GM18870 (cell line): ENCODE measurements at regions not wholly inside any gene's neighbourhood (a gene's known extent, or its start where the extent isn't known, plus 50 kb on each side); places are given as distances from the start of the nearest gene placed in this dataset.
"Not testable (repeated sequence)": the region's sequence is repeated elsewhere in the genome, so short reads cannot be mapped to it uniquely, and the experiment has no call there.

Source experiments
- ATAC-seq: cut with Tn5 transposase; IDR thresholded peaks from one replicate; pipeline ENCODE4 v1.9.1; 2021; ENCODE audit warnings: moderate library complexity; ENCODE audit not compliant: unreplicated experiment

DNA sequence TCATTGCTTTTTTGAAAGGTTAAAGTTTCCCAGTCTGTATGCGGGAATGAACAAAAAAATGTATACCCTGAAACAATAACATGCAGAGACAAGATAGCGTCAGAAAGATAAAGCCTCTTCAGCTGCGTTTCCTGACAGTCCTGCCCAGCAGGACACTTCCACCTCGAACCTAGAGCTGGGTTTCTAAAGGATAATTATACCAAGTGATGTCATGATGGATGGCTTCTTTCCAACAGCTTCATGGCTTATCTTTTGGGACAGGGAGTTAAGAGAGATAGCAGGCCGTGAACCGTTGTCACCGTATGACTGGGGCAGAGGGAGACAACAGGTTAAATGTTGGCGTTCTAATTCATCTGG, 267.6 kb upstream of the SGK1 start:
- no peak for ATAC-seq

DNA sequence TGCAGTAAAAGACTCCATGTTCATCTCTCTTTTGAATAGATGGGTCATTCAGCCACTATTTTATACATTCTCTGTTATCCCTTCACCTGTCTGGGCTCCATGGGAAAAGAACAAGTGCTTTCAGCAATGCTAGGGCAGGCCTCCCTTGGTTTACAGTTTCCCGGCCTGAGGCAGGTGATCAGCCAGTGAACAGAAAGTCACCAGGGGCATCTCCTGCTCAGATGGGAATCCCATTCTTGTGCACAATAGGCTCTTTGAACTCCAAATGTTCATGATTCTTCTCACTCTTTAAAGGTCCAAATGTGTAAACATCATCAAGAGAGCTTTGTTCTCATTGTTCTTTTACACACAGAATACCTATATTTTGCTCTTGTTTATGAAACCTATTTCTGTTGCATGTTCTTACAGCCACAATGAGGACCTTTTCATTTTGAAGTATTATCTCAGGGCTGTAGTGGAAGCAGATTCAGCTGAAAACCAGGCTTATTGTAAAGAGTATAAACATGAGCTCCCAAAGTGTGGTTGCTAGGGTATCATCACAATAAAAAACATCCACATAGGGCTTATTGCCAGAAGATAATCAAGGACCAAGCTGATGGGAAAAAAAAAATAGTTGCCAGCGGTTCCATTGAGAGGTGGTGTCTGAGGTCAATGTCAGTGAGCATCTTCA, 267.1 kb upstream of the SGK1 start:
- ATAC-seq, result no peak

DNA sequence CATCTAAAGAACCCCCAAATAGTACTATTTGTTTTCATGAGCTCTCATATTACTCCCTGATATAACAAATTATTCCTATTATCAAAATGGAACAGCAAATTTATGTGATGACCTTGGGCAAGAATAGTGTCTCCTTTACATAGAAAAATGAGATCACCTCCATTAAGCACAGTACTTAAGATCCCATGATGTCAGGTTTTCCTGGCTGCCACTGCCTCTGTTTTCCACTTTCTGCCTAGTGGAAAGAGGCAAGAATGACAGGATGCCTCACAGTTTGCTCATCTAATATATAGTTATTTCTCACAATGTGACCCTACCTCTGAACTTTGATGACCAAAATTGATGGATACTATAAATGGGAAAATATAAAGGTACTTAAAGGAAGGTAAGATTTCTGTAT, 260.1 kb upstream of the SGK1 start:
- no peak for ATAC-seq

DNA sequence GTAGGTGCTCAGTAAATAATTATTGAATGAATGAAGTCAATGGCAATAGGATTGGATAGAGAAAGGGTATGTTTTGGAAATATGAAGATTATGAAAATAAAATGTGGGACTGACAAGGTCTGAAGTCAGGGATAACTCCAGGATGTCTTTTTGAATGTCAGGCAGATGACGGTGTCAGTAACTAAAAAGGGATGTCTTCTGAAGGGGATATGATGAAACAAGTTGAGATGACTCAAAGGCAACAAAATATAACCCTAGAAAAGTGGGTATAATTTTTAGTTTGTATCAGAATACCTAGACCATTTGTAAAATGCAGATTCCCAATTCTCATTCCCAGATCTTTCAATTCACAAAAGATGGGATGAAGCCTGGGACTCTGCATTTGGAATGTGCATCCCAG, 257.3 kb upstream of the SGK1 start:
- ATAC-seq, result no peak

DNA sequence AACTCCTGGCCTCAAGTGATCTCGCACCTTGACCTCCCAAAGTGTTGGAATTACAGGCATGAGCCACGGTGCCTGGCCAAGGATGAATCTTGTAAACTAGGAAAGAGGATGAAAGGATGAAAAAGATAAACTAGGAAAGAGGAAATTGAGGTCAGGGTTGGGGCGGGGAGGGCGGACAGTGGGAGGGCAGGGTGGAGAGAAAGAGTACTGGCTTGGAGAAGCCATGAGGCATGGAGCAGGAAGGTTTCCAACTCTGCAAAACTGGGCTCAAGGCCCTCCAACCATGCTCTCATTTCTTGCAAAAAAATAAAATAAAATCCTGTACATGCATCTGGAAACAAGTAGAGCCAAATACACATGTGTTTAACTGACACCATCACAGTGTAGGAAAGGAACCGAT, 256.6 kb upstream of the SGK1 start:
- ATAC-seq, result no peak

DNA sequence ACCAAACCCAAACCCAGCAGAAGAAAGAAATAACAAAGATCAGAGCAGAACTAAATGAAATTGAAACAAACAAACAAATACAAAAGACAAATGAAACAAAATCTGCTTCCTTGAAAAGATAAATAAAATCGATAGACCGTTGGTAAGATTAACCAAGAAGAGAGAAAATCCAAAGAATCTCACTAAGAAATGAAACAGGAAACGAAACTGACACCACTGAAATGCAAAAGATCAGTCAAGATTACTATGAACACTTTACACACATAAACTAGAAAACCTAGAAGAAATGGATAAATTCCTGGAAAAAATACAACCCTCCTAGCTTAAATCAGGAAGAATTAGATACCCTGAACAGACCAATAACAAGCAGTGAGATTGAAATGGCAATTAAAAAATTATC, 252.1 kb upstream of the SGK1 start:
- ATAC-seq, result not testable (repeated sequence)

DNA sequence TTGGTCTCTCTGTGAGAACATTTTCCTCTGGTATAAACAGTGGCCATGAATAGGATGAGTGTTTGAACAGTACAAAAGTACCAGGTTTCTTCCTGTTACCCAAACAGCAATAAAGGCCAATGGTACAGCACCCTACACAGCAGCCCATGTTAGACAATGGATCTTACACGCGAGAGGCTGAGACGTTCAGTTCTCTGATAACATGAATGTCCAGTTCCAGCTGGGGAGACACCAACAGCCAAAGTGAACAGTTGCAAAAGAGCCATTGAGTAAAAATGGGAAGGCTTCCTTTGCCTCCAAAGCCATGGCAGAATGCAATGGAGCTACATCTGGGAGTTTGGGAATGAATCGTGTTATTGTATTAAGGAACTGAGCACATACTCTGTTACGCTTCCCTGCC, 246.8 kb upstream of the SGK1 start:
- no peak for ATAC-seq

DNA sequence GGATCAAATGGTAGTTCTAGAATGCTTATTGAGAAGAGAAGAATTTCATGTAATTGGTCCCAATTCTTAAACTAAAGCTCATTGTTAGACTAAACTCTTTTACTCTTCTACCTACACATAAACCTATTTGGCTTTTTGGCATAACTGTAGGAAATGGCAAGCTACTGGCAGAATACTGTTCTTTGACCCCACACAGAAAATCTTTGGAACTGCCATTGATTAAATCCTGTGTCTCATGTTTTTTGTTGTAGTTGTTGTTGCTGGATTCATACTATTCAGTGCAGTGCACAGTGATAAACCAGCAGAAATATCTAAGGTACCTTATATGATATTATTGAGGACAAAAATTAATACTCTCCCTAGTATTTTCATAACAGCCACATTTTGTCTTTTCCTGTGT, 242.1 kb upstream of the SGK1 start:
- no peak for ATAC-seq

DNA sequence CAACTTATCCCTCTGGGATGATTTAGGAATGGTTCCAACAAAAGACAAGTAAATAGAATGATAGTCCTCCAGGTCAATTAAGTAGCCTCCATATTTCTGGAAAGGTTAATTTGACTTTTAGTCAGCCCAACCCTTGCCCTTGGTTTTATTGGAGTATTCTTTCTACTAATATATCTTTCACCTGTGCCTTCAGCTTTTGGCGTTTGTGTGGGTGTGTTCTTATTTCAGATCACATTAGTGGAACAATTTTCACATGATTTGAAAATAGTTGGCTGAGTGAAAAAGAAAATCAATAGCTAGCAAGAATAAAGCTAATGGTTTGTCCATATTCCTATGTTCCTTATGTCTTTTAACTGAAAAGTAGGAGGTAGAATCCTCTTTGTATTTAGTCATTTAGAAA, 239.6 kb upstream of the SGK1 start:
- ATAC-seq, result no peak

DNA sequence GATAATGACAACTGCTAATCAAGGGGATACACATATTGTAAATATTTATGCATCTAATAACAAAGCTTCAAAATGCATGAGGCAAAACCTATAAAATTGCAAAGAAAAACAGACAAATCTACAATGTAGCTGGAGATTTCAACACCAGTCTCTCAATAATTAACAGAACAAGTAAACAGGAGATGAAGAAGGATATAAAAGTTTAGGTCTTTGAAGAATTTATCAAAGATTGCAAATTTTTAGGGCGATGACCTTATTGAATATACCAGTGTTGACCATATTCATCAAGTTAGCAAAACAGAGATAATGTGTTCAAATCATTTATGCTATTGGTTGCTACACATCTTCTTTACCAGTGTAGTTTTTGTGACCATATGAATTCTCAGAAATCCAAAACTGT, 237.8 kb upstream of the SGK1 start:
- no peak for ATAC-seq

DNA sequence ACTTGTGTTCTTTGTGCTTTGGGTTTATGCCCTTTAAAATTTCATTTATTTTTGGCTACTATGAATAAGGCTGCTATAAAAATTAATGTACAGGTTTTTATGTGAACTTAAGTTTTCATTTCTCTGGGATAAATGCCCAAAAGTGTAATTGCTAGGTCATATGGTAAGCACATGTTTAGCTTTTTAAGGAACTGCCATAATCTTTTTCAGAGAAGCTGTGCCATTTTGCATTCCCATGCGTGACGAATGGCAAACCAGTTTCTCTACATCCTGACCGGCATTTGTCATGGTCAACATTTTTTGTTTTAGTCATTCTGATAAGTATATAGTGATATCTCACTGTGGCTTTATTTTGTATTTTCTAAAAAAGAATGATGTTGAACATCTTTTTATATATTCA, 236.0 kb upstream of the SGK1 start:
- no peak for ATAC-seq

DNA sequence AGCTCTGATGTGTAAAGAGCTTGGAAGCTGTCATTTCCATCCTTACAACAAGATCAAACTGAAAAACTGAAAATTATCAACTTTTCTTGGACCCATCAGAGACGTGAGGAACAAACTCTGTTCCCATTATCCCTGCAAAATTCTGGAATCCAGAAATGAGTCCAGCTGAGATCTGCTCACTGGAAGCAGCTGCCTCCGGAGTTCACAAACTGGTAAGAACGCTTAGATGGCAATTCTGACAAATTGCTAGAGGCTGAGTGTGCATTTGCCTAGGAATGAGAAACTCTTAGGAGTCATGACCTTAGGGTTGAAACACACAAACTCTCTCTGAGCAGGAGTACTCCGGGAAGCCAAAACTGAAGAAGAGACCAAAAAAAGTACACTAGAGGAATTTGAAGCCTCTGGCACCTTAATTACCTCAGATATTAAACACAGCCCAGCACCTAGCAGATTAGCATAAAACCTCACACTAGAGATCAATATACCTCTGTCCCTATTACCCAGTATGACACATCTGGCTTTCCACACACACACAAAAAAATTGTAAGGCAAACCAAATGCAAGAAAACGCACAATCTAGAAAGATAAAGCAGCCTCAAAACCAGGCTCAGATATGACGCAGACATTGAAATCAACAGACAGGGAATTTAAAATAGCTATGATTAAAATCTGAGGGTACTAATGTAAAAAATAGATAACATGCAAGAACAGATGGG, 233.5 kb upstream of the SGK1 start:
- ATAC-seq, result no peak

DNA sequence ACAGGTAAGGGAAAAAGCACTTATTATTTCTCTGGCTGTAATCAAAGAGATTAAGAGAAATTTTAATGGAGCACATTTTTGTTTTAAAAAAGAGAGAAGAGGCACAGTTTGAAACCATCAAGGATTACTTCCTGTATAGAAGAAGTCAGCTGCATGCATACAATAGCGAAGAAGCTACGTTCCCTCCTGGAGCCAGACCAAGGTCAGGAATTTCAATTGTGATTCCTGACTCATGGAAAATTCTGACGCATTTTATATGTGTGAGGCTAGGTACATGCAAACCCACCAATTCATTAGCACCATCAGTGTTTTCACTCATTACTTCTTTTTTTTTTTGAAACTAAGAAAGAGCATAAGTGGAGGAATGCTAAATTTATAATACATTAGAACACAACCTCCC, 232.7 kb upstream of the SGK1 start:
- no peak for ATAC-seq

DNA sequence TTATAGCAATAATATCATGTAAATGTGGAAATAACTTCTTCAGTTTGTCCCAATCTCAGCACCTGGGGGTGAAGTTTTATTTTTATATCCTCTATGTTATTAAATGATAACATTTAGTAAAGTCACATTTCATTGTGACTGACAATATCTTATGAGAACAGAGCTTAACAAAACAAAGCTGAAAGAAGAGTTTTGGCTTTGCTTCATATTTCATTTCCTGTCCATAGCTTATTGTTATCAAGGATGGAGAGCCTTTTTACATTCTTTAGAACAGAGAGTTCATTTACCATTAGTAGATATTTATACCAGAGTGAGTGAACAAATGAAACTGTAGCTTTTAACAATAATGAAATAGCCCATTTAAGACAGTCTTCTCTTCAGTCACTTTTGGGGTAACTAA, 231.9 kb upstream of the SGK1 start:
- ATAC-seq, result no peak

DNA sequence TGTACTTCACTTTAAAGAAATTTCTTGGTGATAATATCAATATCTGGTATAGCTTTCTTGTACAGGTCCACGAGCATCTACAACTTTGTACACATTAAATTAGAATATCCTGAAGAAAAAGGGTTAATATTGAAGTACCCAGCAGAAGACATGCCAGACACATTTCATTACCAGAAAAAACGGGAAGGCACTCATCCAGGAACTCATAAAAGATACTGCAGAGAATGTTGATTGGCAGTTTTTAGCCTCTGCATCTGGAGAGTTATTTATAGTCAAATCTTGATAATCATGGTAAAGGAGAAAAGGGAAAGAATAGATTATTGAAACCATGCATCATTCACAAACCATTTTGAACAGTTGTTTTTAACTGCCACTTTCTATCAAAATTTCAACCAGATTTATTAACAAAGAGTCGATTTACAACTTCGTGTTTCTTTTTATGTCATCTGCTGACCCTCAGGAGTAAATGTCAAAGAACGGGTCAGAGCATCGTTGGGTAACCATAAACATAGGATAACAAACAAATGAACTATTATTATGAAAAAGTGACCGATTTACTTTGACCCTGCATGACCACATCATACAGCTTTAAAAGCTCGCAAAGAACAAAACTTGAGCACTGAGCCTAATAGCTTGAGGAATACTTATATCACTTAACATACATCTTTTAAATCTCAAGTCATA, 229.2 kb upstream of the SGK1 start:
- ATAC-seq, result no peak

DNA sequence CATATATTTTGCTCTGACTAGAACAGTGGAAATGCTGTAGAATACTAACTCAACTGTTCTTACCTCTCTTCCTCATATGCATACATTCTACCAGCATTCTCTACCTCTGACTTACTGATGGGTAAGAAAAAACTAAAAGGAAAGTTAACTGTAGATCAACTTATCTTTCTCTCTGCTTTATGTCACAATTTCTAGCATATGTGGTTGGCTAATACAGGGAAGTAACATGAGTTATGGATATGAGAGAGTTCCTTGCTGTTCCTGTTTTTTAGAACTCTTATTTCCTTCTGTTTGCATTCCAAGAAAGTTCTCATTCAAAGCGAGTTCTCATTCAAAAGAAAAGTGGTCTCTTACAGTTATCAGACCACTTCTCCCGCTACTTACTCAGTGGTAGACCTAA, 226.8 kb upstream of the SGK1 start:
- no peak for ATAC-seq

DNA sequence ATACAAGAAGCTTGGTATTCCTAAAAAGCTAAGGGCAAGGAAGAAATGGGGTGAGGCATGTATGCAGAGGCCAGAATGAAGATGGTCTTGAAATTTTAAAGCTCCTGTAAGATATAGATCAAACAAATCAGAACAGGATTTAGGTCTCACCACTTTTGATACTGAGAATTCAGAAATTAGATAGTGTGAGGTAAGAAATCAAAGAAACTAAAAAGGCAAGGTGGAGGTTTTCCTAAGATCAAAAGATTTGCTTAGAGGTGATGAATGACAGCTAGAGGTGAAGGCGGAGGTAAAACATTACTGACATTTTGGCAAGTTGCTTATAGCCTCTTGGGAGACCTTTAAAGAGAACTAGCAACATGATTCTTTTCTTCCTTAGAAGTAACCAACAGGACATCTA, 225.2 kb upstream of the SGK1 start:
- no peak for ATAC-seq

DNA sequence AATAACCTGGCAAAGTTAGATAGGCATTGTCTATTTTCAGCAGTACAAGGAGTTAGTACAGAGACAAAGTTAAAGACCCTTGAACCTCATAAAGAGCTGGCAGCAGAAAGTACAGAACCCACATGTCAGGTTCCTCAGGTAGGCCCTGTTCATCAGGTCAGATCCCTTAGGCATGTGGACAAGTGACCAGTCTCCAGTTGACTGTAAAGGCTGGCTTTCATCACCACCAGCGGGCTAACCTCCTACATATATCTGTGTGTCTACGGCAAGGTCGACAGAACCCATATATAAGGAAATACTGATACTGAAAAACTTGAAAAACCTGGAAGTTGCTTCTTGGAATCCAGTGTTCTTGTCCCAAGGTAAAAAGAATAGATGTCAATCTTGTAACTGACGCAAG, 223.1 kb upstream of the SGK1 start:
- no peak for ATAC-seq

DNA sequence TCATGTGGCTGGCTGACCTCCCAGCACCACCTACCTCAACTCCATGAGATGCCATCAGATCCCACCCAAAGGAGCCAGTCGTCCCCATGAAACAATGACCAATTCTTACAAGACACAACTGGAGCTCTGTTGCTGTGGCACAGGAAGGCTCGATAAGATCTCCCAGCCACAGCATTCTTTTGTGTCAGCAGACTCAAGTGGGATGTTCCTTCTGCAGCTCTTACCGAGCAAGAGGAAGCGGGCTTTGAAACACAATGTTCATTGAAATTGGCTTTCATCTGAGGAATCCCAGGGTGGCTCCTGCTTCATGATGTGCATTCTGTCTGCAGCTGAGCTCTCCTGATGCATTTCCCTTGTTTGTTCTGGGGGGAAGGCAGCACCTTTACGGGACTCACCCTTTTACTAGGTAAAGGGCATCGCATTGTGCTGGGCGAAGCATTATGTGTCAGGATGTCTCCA, 222.0 kb upstream of the SGK1 start:
- no peak for ATAC-seq

DNA sequence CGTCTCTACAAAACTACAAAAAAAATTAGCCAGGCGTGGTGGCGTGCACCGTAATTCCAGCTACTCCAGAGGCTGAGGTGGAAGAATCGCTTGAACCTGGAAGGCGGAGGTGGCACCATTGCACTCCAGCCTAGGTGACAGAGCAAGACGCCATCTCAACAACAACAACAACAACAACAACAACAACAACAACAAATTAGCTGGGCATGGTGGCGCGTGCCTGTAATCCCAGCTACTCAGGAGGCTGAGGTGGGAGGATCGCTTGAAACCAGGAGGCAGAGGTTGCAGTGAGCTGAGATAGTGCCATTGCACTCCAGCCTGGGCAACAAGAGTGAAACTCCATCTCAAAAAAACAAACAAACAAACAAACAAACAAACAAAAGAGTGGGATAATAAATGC, 219.9 kb upstream of the SGK1 start:
- ATAC-seq, result not testable (repeated sequence)

DNA sequence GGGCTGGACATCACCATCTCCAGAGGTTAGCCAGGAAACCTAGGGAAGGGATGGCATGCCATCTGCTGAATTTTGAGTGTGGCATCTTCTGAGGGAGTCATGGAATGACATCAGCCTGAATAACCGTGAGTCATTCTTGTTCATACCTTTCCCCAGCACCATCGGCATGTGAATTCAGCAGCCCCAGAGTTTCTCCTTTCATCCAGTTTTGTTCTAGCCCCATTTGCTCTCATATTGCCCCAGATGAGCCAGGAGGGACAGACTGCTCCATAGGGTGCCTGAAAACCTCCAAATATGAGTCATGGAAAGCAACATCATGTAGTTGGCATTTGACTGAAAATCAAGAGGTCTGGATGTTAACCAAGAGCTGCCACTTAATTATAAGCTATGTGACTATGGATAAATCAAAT, 219.2 kb upstream of the SGK1 start:
- ATAC-seq, result no peak

DNA sequence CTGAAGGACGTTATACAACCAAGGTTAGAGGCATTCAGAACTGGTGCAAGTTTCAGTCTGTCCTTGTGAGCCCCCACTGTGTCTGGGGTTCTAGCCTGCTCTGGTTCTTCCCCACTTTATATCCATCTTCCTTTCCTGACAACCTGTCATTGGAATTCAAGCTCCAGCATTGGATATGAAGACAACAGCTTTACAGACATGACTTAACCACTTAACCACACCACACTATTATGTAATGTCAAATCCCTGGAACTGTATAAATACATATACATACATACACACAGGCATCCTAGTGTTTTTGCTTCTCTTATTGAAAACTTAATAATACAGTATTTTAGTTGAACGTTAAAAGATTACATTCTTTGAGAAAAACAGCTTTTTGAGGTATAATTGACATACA, 217.9 kb upstream of the SGK1 start:
- no peak for ATAC-seq
